ENCODE measurements at regions not wholly inside any gene's neighbourhood (a gene's known extent, or its start where the extent isn't known, plus 50 kb on each side); places are given as distances from the start of the nearest gene placed in this dataset.

DNA sequence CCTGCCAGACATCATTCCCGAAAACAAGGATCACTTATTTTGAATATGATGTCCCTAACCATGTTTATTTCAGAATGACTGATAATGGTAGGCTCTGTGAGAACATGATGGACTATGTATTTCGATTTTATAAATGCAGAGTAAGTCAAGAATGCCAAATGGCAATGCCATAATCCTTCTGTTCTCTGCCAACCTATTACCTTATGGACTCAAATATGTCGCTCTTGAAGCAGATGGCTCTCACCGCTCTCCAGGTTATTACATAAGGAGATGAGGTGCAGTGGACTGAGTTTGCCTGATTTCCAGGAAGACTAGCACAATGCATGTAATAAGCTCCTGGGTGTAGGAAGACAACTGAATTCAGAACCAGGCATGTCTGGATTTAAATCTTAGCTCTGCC, 227.2 kb downstream of the BTG1 start:
- TF ChIP-seq GATA3 (IDR thresholded peaks at IDR 0.05; ENCODE audit: low read depth, low read length) (no peak), GATA2 (IDR thresholded peaks at IDR 0.05; ENCODE audit: low read depth, low read length) (no peak)
